Mononuclear cell (primary cell): ENCODE measurements at regions not wholly inside any gene's neighbourhood (a gene's known extent, or its start where the extent isn't known, plus 50 kb on each side); places are given as distances from the start of the nearest gene placed in this dataset.
"Not testable (repeated sequence)": the region's sequence is repeated elsewhere in the genome, so short reads cannot be mapped to it uniquely, and the experiment has no call there.

Experiments used
- H3K27me3 ChIP-seq: 2 replicates; pipeline ENCODE4 v1.6.0; 2011; ENCODE audit warnings: low read length, control low read depth; ENCODE audit not compliant: insufficient read depth
- H3K4me1 ChIP-seq: 2 replicates; pipeline ENCODE4 v1.5.1; 2011; ENCODE audit warnings: mild to moderate bottlenecking, low read length, control low read depth; ENCODE audit not compliant: insufficient read depth
- H3K4me3 ChIP-seq: 2 replicates; pipeline ENCODE4 v1.5.1; 2011; ENCODE audit warnings: mild to moderate bottlenecking, low read length, moderate library complexity
- H3K9me3 ChIP-seq: 2 replicates; pipeline ENCODE4 v1.5.1; 2011; ENCODE audit warnings: low read depth, mild to moderate bottlenecking, control low read depth, low read length

- Histone ChIP-seq H3K4me3 (no peak overlapping the region), H3K9me3 (no peaks in the 10 kb centered on the region), H3K27me3 (no peaks in the 10 kb centered on the region), H3K4me1 (peaks cover 79% of the 10 kb centered on the region)
These were observed 77.6 kb upstream of the TMC1 start for GRCh38 chr9:72443855-72444254.

DNA sequence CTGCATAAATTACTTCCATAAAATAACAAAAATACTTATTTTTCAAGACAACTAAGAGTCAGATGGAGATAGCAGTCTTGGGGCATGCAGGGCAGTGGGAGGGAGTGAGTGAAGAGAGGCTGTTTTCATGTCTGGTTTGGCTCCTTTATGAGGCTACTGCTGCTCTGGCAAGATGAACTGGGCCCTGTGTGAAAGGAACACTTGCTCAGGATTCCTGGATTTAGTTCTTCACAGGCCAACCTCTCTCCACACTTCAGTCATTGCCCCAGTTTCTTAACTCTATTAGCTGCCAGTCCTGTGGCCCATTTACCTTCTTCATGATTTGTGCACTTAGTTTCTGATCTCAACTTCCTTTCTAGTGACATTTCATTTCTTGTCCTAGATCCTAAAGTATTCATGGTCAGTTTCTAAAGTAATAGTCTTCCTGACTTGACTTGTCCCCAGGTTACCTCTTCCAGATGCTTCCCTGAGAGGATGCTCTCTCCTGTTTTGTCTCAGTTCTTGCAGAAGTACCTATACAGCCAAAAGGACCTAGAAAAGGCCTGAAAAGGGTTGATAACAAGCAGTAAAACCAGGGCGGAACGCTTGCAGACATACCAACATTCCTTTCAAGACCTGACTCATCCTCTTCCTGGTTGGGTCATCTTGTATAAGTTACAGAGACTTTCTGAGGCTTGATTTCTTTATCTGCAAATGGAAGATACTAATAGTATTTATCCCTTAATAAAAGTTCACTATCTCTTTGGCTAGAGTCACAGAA, 77.0 kb upstream of the ZFAND5 start:
- Histone ChIP-seq H3K27me3 (no peaks in the 10 kb centered on the region), H3K9me3 (no peaks in the 10 kb centered on the region), H3K4me1 (peaks cover 79% of the 10 kb centered on the region), H3K4me3 (no peak overlapping the region)

DNA sequence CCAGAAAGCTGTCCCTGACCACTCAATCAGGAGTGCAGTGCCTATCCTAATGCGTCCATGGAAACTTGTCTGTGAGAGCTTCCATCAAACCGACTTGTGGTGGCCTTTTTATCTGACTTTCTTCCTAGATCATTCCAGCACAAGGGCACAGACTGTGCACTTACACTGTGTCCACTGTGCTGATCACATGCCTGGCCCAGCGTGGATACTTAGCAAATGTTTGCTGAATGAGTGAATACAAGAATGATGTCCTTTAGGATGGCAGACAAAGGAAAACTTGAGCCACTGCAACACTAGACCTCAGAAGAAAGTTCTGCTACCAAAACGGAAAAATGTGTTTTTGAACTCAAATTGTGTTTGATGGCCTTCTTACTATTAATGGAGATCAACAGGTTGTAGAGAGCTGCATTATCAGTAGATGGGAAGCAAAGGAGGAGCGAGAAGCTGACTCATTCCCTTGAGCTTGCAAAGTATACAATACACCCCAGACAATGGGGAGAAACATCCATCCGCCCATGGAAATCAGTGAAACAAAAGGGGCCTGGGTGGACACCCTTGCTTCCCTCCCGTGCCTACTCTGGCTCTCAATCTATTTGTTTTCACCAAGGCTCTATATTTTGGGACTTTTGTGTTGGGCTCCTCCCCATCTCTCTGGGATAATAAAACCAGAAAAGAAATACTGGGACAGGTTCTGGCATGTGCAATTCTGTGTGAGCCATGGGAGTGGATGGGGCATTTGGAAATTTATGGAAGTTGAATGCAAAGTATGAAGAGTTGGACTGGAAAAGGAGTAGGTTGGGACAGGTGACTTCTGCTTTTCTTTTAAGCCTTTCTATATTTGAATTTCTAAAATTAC, 76.2 kb upstream of the ZFAND5 start:
- H3K4me1 ChIP-seq: peaks cover 72% of the 10 kb centered on the region

DNA sequence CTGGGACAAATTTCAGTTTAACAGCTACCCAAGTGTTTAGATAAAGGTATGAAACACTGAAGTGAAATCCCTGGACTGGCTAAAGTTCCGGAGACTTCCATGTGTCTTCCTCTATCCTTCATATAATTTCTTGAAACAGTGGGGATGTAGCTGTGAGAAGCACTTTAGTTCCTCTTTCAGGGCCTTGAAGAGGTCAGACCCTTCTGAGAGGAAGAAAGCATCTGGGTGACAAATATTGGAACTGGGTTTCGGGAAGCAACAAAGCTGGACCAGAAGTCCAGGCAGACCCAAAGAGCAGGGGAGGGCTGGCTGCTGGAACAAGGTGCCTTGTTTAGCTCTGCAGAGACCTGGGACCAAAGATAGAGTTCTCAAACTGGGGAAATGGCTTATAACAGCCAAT, 75.4 kb upstream of the ZFAND5 start:
- no peaks in the 10 kb centered on the region for H3K27me3 ChIP-seq
- no peaks in the 10 kb centered on the region for H3K9me3 ChIP-seq
- H3K4me3 ChIP-seq: no peak overlapping the region
- peaks cover 63% of the 10 kb centered on the region for H3K4me1 ChIP-seq

More for the DNA sequence above, 76.2 kb upstream of the ZFAND5 start:
- Histone ChIP-seq H3K4me3 (no peak overlapping the region), H3K27me3 (no peaks in the 10 kb centered on the region), H3K9me3 (no peaks in the 10 kb centered on the region)

DNA sequence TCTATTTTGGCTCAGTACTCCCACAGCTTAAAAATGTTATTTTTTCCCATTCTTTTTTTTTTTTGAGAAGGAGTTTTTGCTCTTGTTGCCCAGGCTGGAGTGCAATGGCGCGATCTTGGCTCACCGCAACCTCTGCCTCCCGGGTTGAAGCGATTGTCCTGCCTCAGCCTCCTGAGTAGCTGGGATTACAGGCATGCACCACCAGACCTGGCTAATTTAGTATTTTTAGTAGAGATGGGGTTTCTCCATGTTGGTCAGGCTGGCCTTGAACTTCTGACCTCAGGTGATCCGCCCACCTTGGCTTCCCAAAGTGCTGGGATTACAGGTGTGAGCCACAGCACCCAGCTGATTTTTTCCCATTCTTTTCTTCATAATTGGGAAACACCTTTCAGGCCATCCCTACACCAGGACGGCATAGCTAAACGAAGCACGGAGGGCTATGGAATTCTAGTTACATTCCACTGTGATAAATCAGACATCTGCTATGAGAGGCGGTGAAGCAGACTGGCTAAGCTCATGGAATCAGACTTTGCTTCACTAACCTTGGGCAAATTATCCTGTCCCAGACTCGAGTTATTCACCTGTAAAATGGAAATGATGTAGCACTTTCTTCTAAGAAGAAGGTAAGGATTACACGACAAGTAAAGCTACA, 68.7 kb upstream of the ZFAND5 start:
- H3K27me3 ChIP-seq, H3K4me3 ChIP-seq, H3K9me3 ChIP-seq, H3K4me1 ChIP-seq: not testable (repeated sequence)

GRCh38 chr9:72431036-72431435, 66.0 kb upstream of the ZFAND5 start:
- Histone ChIP-seq H3K4me1 (no peaks in the 10 kb centered on the region), H3K9me3 (no peaks in the 10 kb centered on the region), H3K27me3 (no peaks in the 10 kb centered on the region), H3K4me3 (no peak overlapping the region)

- Histone ChIP-seq H3K27me3 (no peaks in the 10 kb centered on the region), H3K4me3 (no peak overlapping the region), H3K9me3 (no peaks in the 10 kb centered on the region), H3K4me1 (peaks cover 19% of the 10 kb centered on the region)
These were observed 63.3 kb upstream of the ZFAND5 start for GRCh38 chr9:72428329-72428728.

GRCh38 chr9:72427801-72428200, 62.8 kb upstream of the ZFAND5 start:
- H3K4me3 ChIP-seq: no peak overlapping the region
- no peaks in the 10 kb centered on the region for H3K9me3 ChIP-seq
- no peaks in the 10 kb centered on the region for H3K27me3 ChIP-seq
- H3K4me1 ChIP-seq: peaks cover 23% of the 10 kb centered on the region

GRCh38 chr9:72424131-72424530, 59.1 kb upstream of the ZFAND5 start:
- H3K9me3 ChIP-seq: no peaks in the 10 kb centered on the region
- no peak overlapping the region for H3K4me3 ChIP-seq
- H3K4me1 ChIP-seq: peaks cover 31% of the 10 kb centered on the region
- H3K27me3 ChIP-seq: no peaks in the 10 kb centered on the region

- no peaks in the 10 kb centered on the region for H3K27me3 ChIP-seq
- no peak overlapping the region for H3K4me3 ChIP-seq
- no peaks in the 10 kb centered on the region for H3K9me3 ChIP-seq
- H3K4me1 ChIP-seq: peaks cover 31% of the 10 kb centered on the region
These were observed 57.2 kb upstream of the ZFAND5 start for GRCh38 chr9:72422214-72422613.

DNA sequence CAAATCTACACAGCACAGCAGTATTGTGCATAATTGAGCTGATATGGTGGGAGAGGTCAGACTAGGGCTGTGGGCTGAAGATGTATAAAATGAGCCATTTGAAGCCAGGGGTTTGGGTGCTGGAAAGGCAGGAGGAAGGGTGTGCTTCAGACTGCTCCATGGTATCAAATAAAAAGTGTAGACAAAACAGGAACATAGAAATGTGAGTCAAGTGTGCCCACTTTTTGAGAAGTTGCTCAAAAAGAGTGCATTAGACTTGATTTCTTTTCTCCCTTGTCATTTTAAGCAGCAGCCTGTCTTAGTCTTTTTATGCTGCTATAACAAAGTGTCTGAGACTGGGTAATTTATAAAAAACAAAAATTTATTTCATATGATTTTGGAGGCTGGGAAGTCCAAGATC, 55.8 kb upstream of the ZFAND5 start:
- Histone ChIP-seq H3K9me3 (no peaks in the 10 kb centered on the region), H3K4me1 (peaks cover 31% of the 10 kb centered on the region), H3K27me3 (no peaks in the 10 kb centered on the region), H3K4me3 (no peak overlapping the region)

DNA sequence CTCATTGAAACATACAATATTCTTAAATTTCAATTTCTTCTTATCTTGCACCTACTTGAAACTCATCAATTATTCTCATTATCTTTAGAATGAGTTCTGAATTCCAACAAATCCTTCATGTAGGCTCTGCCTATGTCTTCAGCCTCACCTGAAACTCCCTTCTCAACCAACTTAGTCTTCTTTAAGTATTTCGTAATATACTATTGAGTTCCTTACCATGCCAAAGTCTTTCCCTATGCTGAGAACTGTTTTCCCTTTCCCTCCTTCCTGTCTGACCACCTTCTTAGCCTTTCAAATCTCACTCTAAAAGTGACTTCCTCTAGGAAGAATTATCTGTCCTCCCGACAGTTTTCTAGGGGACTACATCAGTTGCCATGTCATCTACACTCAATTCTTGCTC, 50.9 kb upstream of the ZFAND5 start:
- Histone ChIP-seq H3K9me3 (no peaks in the 10 kb centered on the region), H3K4me3 (no peak overlapping the region), H3K27me3 (no peaks in the 10 kb centered on the region), H3K4me1 (peaks cover 13% of the 10 kb centered on the region)

GRCh38 chr9:72415163-72415562, 50.2 kb upstream of the ZFAND5 start:
- H3K27me3 ChIP-seq: no peaks in the 10 kb centered on the region
- peaks cover 9% of the 10 kb centered on the region for H3K4me1 ChIP-seq
- H3K9me3 ChIP-seq: no peaks in the 10 kb centered on the region
- no peak overlapping the region for H3K4me3 ChIP-seq
